ENCODE measurements at regions not wholly inside any gene's neighbourhood (a gene's known extent, or its start where the extent isn't known, plus 50 kb on each side); places are given as distances from the start of the nearest gene placed in this dataset.

DNA sequence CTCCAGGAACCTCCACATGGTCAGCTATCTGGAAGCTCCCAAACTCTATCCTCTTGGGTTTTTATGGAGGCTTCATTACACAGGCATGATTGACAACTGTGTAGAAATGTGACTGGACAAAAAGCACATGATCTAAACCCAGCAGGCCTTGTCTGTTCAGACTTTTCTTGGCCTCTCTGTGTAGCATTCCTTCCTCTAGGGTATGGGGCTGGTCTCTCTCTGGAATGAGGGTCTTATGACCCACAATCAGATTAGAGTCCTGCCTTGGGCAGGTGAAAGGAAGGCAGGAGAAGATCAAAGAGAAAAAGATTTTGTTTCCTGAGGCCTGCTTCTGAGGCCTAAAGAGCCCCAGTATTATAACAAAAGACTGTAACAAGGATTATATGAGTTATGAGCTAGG is 162.7 kb downstream of the SP3 start:
- TF ChIP-seq RARB (CRISPR knock-in tag; IDR thresholded peaks at IDR 0.05) (no peak), ISL1 (CRISPR knock-in tag; IDR thresholded peaks at IDR 0.05) (no peak), ZC3H10 (CRISPR knock-in tag; IDR thresholded peaks at IDR 0.05) (no peak), POU6F1 (CRISPR knock-in tag; IDR thresholded peaks at IDR 0.05; ENCODE audit: borderline replicate concordance, low read depth) (no peak), ARNTL (CRISPR knock-in tag; IDR thresholded peaks at IDR 0.05; ENCODE audit: borderline replicate concordance, low read depth) (no peak)
- TF ChIP-seq, protein P1, sequence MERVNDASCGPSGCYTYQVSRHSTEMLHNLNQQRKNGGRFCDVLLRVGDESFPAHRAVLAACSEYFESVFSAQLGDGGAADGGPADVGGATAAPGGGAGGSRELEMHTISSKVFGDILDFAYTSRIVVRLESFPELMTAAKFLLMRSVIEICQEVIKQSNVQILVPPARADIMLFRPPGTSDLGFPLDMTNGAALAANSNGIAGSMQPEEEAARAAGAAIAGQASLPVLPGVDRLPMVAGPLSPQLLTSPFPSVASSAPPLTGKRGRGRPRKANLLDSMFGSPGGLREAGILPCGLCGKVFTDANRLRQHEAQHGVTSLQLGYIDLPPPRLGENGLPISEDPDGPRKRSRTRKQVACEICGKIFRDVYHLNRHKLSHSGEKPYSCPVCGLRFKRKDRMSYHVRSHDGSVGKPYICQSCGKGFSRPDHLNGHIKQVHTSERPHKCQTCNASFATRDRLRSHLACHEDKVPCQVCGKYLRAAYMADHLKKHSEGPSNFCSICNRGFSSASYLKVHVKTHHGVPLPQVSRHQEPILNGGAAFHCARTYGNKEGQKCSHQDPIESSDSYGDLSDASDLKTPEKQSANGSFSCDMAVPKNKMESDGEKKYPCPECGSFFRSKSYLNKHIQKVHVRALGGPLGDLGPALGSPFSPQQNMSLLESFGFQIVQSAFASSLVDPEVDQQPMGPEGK (CRISPR knock-in tag; IDR thresholded peaks at IDR 0.05; ENCODE audit: borderline replicate concordance), result no peak
- TF ChIP-seq, protein P2, sequence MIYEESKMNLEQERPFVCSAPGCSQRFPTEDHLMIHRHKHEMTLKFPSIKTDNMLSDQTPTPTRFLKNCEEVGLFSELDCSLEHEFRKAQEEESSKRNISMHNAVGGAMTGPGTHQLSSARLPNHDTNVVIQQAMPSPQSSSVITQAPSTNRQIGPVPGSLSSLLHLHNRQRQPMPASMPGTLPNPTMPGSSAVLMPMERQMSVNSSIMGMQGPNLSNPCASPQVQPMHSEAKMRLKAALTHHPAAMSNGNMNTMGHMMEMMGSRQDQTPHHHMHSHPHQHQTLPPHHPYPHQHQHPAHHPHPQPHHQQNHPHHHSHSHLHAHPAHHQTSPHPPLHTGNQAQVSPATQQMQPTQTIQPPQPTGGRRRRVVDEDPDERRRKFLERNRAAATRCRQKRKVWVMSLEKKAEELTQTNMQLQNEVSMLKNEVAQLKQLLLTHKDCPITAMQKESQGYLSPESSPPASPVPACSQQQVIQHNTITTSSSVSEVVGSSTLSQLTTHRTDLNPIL (CRISPR knock-in tag; IDR thresholded peaks at IDR 0.05; ENCODE audit: low read depth), result no peak

All from SK-N-SH treated with all-trans-retinoic acid at 6 μM for 48 hours (cell line).